ENCODE measurements at regions not wholly inside any gene's neighbourhood (a gene's known extent, or its start where the extent isn't known, plus 50 kb on each side); places are given as distances from the start of the nearest gene placed in this dataset.
"Not testable (repeated sequence)": the region's sequence is repeated elsewhere in the genome, so short reads cannot be mapped to it uniquely, and the experiment has no call there.

DNA sequence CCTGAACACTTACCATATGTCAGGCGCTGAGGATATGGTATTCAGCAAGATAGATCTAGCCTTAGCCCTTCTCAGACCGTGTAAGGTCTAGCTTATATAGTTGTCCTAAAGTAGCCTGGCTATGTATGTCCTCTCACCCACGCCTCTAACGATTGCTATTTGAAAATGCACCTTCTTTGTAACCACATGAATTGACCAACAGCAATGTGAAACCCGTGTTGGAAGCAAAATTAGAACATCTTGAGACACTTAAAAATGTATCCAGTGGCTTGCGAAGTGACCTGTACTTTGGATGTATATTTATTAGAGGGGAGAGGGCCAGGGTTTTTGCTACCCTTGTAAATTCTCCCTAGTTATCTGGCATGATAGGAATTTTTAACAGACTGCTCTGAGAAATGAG is 860.0 kb upstream of the ZEB2 start:
- H3K27ac ChIP-seq: no peak overlapping the region
- H3K4me3 ChIP-seq (ENCODE audit: low read depth, low read length): no peak overlapping the region
- no peaks in the 10 kb centered on the region for H3K27me3 ChIP-seq (replicated peaks)
- TF ChIP-seq, protein P1, sequence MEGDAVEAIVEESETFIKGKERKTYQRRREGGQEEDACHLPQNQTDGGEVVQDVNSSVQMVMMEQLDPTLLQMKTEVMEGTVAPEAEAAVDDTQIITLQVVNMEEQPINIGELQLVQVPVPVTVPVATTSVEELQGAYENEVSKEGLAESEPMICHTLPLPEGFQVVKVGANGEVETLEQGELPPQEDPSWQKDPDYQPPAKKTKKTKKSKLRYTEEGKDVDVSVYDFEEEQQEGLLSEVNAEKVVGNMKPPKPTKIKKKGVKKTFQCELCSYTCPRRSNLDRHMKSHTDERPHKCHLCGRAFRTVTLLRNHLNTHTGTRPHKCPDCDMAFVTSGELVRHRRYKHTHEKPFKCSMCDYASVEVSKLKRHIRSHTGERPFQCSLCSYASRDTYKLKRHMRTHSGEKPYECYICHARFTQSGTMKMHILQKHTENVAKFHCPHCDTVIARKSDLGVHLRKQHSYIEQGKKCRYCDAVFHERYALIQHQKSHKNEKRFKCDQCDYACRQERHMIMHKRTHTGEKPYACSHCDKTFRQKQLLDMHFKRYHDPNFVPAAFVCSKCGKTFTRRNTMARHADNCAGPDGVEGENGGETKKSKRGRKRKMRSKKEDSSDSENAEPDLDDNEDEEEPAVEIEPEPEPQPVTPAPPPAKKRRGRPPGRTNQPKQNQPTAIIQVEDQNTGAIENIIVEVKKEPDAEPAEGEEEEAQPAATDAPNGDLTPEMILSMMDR (IDR thresholded peaks at IDR 0.05; ENCODE audit: low read depth, low read length, missing control alignments): no peak
- in situ Hi-C loops (cut with HindIII; ENCODE audit: low pct_ligation_motif_present, low sequenced_read_pairs): no loop called here
- DNase-seq: no peak
- H3K36me3 ChIP-seq (replicated peaks): no peaks in the 10 kb centered on the region

DNA sequence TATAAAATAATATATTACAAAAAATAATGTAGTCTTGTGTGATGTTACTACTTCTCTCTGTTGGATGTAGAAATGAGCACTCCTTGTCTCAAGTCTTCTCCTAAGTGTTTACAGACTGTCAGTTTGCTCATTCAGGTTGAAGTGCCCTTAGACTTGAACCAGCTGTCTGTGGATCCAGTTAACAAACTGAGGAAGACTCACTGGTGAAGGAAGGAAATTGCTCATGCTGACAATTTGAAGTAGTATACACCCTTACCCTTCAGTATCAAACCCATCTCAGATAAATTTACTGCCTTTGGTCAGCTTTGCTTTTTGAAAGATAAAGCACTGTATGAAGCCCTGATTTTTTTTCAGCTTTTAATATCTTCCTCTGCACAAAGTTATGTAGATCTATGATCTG is 854.2 kb upstream of the ZEB2 start:
- TF ChIP-seq, protein P1 (IDR thresholded peaks at IDR 0.05; ENCODE audit: low read depth, low read length, missing control alignments): no peak
- no peak for DNase-seq
- no peaks in the 10 kb centered on the region for H3K36me3 ChIP-seq (replicated peaks)
- H3K27me3 ChIP-seq (replicated peaks): no peaks in the 10 kb centered on the region
- no peak overlapping the region for H3K4me3 ChIP-seq (ENCODE audit: low read depth, low read length)
- H3K27ac ChIP-seq: no peak overlapping the region
- in situ Hi-C loops (cut with HindIII; ENCODE audit: low pct_ligation_motif_present, low sequenced_read_pairs): no loop called here

DNA sequence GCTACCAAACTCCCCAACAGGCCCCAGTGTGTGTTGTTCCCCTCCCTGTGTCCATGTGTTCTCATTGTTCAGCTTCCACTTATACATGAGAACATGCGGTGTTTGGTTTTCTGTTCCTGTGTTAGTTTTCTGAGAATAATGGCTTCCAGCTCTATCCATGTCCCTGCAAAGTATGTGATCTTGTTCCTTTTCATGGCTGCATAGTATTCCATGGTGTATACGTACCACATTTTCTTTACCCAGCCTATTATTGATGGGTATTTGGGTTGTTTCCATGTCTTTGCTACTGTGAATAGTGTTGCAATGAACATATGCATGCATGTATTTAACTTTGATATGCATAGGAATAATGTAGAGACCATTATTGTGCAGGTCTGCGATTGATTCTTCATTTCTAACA is 847.4 kb upstream of the ZEB2 start:
- H3K27me3 ChIP-seq (replicated peaks); H3K36me3 ChIP-seq (replicated peaks); H3K4me3 ChIP-seq (ENCODE audit: low read depth, low read length); H3K27ac ChIP-seq; DNase-seq; in situ Hi-C loops (cut with HindIII; ENCODE audit: low pct_ligation_motif_present, low sequenced_read_pairs): not testable (repeated sequence)

DNA sequence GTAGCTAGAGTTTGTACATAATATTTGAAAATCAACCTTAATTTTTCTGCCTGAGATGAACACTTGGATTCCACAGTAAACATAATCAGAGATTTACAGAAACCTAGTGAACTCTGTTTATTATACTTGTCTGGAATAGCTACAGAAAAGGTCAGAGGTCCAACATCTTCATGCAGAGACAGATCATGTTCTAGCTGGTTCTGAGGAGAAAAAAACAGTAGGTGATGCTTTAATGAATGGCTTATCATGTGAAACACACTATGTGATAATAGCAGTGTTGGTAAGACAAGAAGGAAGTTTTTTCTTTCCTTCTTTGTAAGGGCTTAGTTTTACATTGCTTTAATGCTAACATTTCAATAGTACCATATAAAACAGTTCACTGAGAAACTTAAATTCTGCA is 846.4 kb upstream of the ZEB2 start:
- TF ChIP-seq, protein P1 (IDR thresholded peaks at IDR 0.05; ENCODE audit: low read depth, low read length, missing control alignments): no peak
- Histone ChIP-seq H3K27ac (no peak overlapping the region), H3K27me3 (replicated peaks) (no peaks in the 10 kb centered on the region), H3K36me3 (replicated peaks) (no peaks in the 10 kb centered on the region), H3K4me3 (ENCODE audit: low read depth, low read length) (no peak overlapping the region)
- DNase-seq: no peak
- in situ Hi-C loops (cut with HindIII; ENCODE audit: low pct_ligation_motif_present, low sequenced_read_pairs): no loop called here

DNA sequence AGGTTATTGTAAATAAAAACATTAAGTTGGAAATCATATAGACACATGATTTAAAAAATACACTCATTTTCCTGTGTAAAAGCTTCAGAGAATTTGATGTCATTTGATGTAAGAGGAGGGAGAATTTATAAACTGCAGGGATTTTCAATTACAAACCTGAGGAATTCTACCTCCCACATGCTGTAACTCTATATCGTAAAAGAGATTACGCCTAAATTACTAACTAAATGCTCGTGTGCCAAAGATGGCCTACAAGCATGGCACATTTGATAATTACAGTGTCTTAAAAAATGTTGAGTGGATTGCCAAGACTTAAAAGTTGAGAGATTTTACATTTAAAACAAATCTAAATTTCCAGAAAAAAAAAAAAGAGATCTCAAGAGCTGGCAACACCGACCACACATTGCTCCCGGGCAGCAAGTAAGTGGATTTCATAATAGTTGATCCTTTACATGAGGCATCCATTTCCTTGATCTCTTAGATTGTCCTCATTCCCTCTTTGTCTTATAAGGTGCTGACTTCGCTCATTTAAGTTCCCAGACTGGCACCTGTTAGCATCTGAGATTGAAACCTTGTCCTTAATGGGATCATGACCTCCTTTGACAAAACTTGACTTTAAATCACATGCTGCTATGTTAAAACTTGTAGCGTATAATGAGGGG is 840.3 kb upstream of the ZEB2 start:
- TF ChIP-seq, protein P1 (IDR thresholded peaks at IDR 0.05; ENCODE audit: low read depth, low read length, missing control alignments): no peak
- Histone ChIP-seq H3K4me3 (ENCODE audit: low read depth, low read length) (no peak overlapping the region), H3K36me3 (replicated peaks) (no peaks in the 10 kb centered on the region), H3K27ac (no peak overlapping the region), H3K27me3 (replicated peaks) (no peaks in the 10 kb centered on the region)
- DNase-seq: no peak
- in situ Hi-C loops (cut with HindIII; ENCODE audit: low pct_ligation_motif_present, low sequenced_read_pairs): no loop called here

DNA sequence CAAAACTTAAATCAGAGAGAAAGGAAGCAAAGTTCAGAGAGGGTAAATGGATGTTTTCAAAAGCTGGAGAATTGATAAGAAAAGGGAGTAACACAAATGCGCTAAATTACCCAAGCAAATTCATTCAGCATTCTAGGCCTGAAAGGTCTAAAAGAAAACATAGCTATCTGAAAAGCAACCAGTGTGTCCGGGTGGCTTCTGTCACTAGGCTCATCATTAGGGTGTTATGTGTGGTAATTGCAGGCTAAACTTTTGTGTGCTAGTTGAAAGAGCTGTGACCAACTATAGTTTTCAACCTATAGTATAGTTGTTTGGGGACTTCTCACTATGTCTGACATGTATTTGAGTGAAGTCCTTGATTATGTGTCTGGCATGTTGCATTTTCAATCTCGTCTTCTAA is 839.6 kb upstream of the ZEB2 start:
- TF ChIP-seq, protein P1 (IDR thresholded peaks at IDR 0.05; ENCODE audit: low read depth, low read length, missing control alignments): no peak
- no peak for DNase-seq
- Histone ChIP-seq H3K27me3 (replicated peaks) (no peaks in the 10 kb centered on the region), H3K27ac (no peak overlapping the region), H3K4me3 (ENCODE audit: low read depth, low read length) (no peak overlapping the region), H3K36me3 (replicated peaks) (no peaks in the 10 kb centered on the region)
- in situ Hi-C loops (cut with HindIII; ENCODE audit: low pct_ligation_motif_present, low sequenced_read_pairs): no loop called here
